Sigmoid colon (tissue), 6 donors: ENCODE measurements at regions not wholly inside any gene's neighbourhood (a gene's known extent, or its start where the extent isn't known, plus 50 kb on each side); places are given as distances from the start of the nearest gene placed in this dataset.

ENCODE experiments used
- DNase-seq: peaks from one replicate; pipeline ENCODE4 v3.0.0-alpha.2; 2019
- H3K27ac ChIP-seq, 4 donors: fragments of 200-600 bp; sonication (generic); one replicate each; pipeline ENCODE4 v1.5.1; 2016 to 2019; ENCODE audit warnings: mild to moderate bottlenecking in 1 of 4
- H3K27me3 ChIP-seq, 3 donors: fragments of 200-600 bp; sonication (generic); one replicate each; pipeline ENCODE4 v1.5.1; 2019; ENCODE audit warnings: mild to moderate bottlenecking in 1 of 3
- H3K36me3 ChIP-seq, 4 donors: fragments of 200-600 bp; sonication (generic); one replicate each; pipeline ENCODE4 v1.5.1; 2016 to 2019
- H3K4me1 ChIP-seq, 4 donors: fragments of 200-600 bp; sonication (generic); one replicate each; pipeline ENCODE4 v1.5.1; 2017 to 2019
- H3K4me3 ChIP-seq, 4 donors: fragments of 200-600 bp; sonication (generic); one replicate each; pipeline ENCODE4 v1.5.1; 2017 to 2019; ENCODE audit warnings: mild to moderate bottlenecking in 2 of 4, moderate library complexity in 1 of 4
- H3K9me3 ChIP-seq, 4 donors: fragments of 200-600 bp in 3 of 4; sonication (generic) in 3 of 4; one replicate each; pipeline versions ENCODE4 v1.5.1 to v1.6.1; 2013 to 2019
- EP300 ChIP-seq, 4 donors: sonication (generic); formaldehyde crosslinking; IDR thresholded peaks; one replicate each; pipeline ENCODE4 v1.6.1; 2017; ENCODE audit warnings: antibody characterized with exemption in 4 of 4
- POLR2A ChIP-seq, 2 donors: fragments of 450-650 bp; IDR thresholded peaks; one replicate each; pipeline ENCODE4 v1.6.1; 2016; ENCODE audit warnings: antibody characterized with exemption in 2 of 2, mild to moderate bottlenecking in 2 of 2, moderate library complexity in 2 of 2
- POLR2AphosphoS5 ChIP-seq, 4 donors: sonication (generic); formaldehyde crosslinking; IDR thresholded peaks; one replicate each; pipeline ENCODE4 v1.6.1; 2017; ENCODE audit warnings: antibody characterized with exemption in 4 of 4
- WGBS, 2 donors: extraction: QIAGEN DNeasy Blood & Tissue Kit; methylation state at CpG; one replicate each; pipeline ENCODE4 v1.1.7; 2013; 5-methylcytosine and 5-hydroxymethylcytosine counted together
- intact Hi-C: fragments of 100-400 bp; cut with DNase I; formaldehyde crosslinking; loops from one replicate; pipeline ENCODE4 v1.15.1; 2023
- TF ChIP-seq, protein P1 (sequence below), 4 experiments: fragments of 450-650 bp in 3 of 4; fragments of 200-600 bp in 1 of 4; IDR thresholded peaks; one replicate each; pipeline ENCODE4 v1.5.1; 2016 to 2019; ENCODE audit warnings: antibody characterized with exemption in 4 of 4, mild to moderate bottlenecking in 3 of 4, moderate library complexity in 2 of 4
- donor health status: healthy with polysubstance abuse.
- donor health status: healthy.

DNA sequence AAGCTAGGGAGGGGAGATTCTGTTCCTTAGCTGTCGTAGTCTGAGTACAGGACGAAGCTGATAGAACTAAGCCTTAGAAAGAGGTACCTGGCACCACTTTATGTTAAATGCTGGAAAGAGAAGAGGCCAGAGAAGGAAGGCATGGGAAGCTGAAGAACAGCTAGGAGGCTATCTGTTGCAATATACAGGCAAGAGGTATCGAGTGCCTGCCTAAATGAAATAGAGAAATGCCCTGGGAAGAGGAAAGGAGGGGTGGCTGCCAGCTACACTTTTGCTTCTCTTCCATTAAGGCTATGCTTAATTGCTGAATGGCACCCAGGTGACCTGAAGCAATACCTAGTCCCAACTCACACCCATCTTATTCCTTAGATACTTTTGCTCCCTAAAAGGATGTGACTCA, 380.4 kb upstream of the FGF13 start:
- H3K27me3 ChIP-seq, result no peaks in the 10 kb centered on the region
- no peak overlapping the region for H3K27ac ChIP-seq
- WGBS, 2 donors, result 69 to 85% methylated on average over 3 of the region's 3 CpGs
- H3K36me3 ChIP-seq, result no peaks in the 10 kb centered on the region
- TF ChIP-seq EP300 (IDR thresholded peaks at IDR 0.05), result no peak
- TF ChIP-seq, protein P1, sequence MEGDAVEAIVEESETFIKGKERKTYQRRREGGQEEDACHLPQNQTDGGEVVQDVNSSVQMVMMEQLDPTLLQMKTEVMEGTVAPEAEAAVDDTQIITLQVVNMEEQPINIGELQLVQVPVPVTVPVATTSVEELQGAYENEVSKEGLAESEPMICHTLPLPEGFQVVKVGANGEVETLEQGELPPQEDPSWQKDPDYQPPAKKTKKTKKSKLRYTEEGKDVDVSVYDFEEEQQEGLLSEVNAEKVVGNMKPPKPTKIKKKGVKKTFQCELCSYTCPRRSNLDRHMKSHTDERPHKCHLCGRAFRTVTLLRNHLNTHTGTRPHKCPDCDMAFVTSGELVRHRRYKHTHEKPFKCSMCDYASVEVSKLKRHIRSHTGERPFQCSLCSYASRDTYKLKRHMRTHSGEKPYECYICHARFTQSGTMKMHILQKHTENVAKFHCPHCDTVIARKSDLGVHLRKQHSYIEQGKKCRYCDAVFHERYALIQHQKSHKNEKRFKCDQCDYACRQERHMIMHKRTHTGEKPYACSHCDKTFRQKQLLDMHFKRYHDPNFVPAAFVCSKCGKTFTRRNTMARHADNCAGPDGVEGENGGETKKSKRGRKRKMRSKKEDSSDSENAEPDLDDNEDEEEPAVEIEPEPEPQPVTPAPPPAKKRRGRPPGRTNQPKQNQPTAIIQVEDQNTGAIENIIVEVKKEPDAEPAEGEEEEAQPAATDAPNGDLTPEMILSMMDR (IDR thresholded peaks at IDR 0.05), result no peak
- no peak for TF ChIP-seq POLR2A (IDR thresholded peaks at IDR 0.05)
- TF ChIP-seq POLR2AphosphoS5 (IDR thresholded peaks at IDR 0.05), result no peak
- no peak overlapping the region for H3K4me3 ChIP-seq
- no peak for DNase-seq
- intact Hi-C loops, result no loop called here
- H3K9me3 ChIP-seq, result no peaks in the 10 kb centered on the region
- H3K4me1 ChIP-seq, result no peaks in the 10 kb centered on the region

DNA sequence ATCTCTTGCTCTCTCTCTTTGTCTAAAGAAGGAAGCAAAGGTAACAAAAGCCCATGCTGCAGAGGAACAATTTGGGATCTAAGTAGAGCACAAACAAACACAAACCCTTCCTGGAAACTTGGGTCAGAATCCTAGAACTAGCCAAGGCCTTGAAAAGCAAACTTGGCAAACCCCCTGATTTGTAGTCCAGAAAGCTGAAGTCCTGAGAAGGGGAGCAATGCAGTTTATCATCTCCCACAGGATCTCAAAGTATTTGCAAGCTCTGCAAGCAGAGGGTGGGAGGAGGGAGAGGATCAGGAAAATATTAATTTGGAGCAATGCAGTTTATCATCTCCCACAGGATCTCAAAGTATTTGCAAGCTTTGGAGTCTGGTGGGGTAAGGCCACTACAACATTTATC, 379.5 kb upstream of the FGF13 start:
- no peak for DNase-seq
- Histone ChIP-seq H3K36me3 (no peaks in the 10 kb centered on the region), H3K4me3 (no peak overlapping the region), H3K27ac (no peak overlapping the region), H3K27me3 (no peaks in the 10 kb centered on the region), H3K9me3 (no peaks in the 10 kb centered on the region), H3K4me1 (no peaks in the 10 kb centered on the region)
- TF ChIP-seq POLR2A (IDR thresholded peaks at IDR 0.05), result no peak
- TF ChIP-seq, protein P1 (IDR thresholded peaks at IDR 0.05), result no peak
- TF ChIP-seq POLR2AphosphoS5 (IDR thresholded peaks at IDR 0.05), result no peak
- TF ChIP-seq EP300 (IDR thresholded peaks at IDR 0.05), result no peak
- intact Hi-C loops, result no loop called here

DNA sequence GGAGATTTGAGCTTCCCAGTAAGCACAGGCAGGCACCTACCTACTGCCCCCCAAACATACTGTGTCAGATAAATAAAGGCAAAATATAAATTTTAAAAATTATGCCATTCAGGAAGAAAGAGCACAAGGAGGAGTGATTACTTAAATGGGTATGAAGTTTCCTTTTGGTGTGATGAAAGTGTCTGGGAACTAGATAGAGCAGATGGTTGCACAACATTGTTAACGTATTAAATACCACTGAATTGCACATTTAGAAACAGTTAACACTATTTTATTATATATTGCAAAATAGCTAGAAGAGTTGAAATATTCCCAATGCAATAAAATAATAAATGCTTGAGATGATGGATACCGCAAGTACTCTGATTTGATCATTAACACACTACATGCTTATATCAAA, 374.7 kb upstream of the FGF13 start:
- Histone ChIP-seq H3K4me3 (no peak overlapping the region), H3K9me3 (no peaks in the 10 kb centered on the region), H3K27ac (no peak overlapping the region), H3K27me3 (no peaks in the 10 kb centered on the region), H3K36me3 (no peaks in the 10 kb centered on the region), H3K4me1 (no peaks in the 10 kb centered on the region)
- intact Hi-C loops, result no loop called here
- DNase-seq, result no peak
- TF ChIP-seq, protein P1 (IDR thresholded peaks at IDR 0.05), result no peak
- no peak for TF ChIP-seq POLR2AphosphoS5 (IDR thresholded peaks at IDR 0.05)
- no peak for TF ChIP-seq EP300 (IDR thresholded peaks at IDR 0.05)
- no peak for TF ChIP-seq POLR2A (IDR thresholded peaks at IDR 0.05)
- WGBS, 2 donors, result 56 to 76% methylated on average over 2 of the region's 2 CpGs

DNA sequence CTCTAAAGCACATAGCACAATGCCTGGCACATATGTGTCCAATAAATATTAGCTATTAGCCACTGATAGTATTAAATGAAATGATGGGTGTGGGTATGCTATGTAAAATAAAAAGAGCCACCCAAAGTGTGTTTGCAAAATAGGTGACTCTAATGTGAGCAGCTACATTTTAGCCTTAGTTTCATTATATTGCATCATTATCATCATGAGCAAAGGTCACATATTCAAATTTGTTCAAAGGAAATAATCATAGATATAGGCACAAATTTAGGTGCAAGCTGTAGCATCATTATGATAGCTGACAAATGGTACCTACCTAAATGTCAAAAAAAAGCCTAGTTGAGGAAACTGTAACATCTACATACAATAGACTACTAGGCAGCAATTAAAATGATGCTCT, 373.9 kb upstream of the FGF13 start:
- no peak for DNase-seq
- Histone ChIP-seq H3K36me3 (no peaks in the 10 kb centered on the region), H3K4me3 (no peak overlapping the region), H3K27me3 (no peaks in the 10 kb centered on the region), H3K4me1 (no peaks in the 10 kb centered on the region), H3K9me3 (no peaks in the 10 kb centered on the region), H3K27ac (no peak overlapping the region)
- intact Hi-C loops, result no loop called here
- no peak for TF ChIP-seq POLR2A (IDR thresholded peaks at IDR 0.05)
- TF ChIP-seq, protein P1 (IDR thresholded peaks at IDR 0.05), result no peak
- no peak for TF ChIP-seq EP300 (IDR thresholded peaks at IDR 0.05)
- no peak for TF ChIP-seq POLR2AphosphoS5 (IDR thresholded peaks at IDR 0.05)

DNA sequence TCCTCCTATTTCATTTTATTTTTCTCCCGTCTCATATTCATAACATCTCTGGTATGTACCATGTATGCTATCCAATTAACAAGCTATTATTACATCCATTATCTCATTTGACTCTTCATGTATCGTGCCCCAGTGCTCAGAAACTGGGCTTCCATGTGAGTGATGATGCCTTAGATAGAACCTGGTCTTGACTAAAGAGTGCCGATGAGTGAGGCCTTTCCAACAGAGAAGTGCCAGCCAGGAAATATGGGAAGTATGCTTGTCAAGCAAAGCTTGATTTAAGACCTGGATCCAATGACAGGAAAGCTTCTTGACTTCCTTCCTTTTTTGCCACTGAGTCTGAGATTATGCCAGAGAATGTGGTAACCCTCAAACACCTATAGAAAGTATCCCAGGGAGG, 371.7 kb upstream of the FGF13 start:
- Histone ChIP-seq H3K27me3 (no peaks in the 10 kb centered on the region), H3K36me3 (no peaks in the 10 kb centered on the region), H3K4me3 (no peak overlapping the region), H3K9me3 (no peaks in the 10 kb centered on the region), H3K27ac (no peak overlapping the region), H3K4me1 (no peaks in the 10 kb centered on the region)
- DNase-seq, result no peak
- intact Hi-C loops, result no loop called here
- TF ChIP-seq POLR2AphosphoS5 (IDR thresholded peaks at IDR 0.05) (no peak), EP300 (IDR thresholded peaks at IDR 0.05) (no peak), POLR2A (IDR thresholded peaks at IDR 0.05) (no peak)
- TF ChIP-seq, protein P1 (IDR thresholded peaks at IDR 0.05), result no peak
- 50 to 66% methylated on average over 3 of the region's 3 CpGs for WGBS, 2 donors
